Right lobe of liver (tissue), 6 donors: ENCODE measurements at regions not wholly inside any gene's neighbourhood (a gene's known extent, or its start where the extent isn't known, plus 50 kb on each side); places are given as distances from the start of the nearest gene placed in this dataset.

Experiments used
- ATAC-seq, 4 donors: fragments of 200-7000 bp; cut with Tn5 transposase; one replicate each; pipeline ENCODE4 v1.9.1; 2020; ENCODE audit warnings: mild to moderate bottlenecking in 4 of 4, moderate library complexity in 4 of 4
- DNase-seq, 3 donors: peaks; one replicate each; pipeline ENCODE4 v3.0.0-alpha.2; 2020
- H3K27ac ChIP-seq, 3 donors: fragments of 200-600 bp; one replicate each; pipeline ENCODE4 v1.8.0; 2022
- H3K27me3 ChIP-seq, 2 donors: fragments of 200-600 bp; one replicate each; pipeline ENCODE4 v1.8.0; 2022
- H3K36me3 ChIP-seq, 4 donors: fragments of 200-600 bp; sonication (generic) in 1 of 4; one replicate each; pipeline versions ENCODE4 v1.5.1 to v1.8.0; 2017 to 2022; ENCODE audit warnings: control low read depth in 1 of 4
- H3K4me1 ChIP-seq, 4 donors: fragments of 200-600 bp; sonication (generic) in 1 of 4; one replicate each; pipeline versions ENCODE4 v1.5.1 to v1.8.0; 2017 to 2022; ENCODE audit warnings: control low read depth in 1 of 4
- H3K4me3 ChIP-seq, 3 donors: fragments of 200-600 bp; one replicate each; pipeline ENCODE4 v1.8.0; 2022
- H3K9me3 ChIP-seq, 4 donors: fragments of 200-600 bp; sonication (generic) in 1 of 4; one replicate each; pipeline versions ENCODE4 v1.5.1 to v1.8.0; 2017 to 2022; ENCODE audit warnings: control low read depth in 1 of 4
- CTCF ChIP-seq, 4 donors: fragments of 200-600 bp in 3 of 4; fragments of 450-650 bp in 1 of 4; IDR thresholded peaks; one replicate each; pipeline versions ENCODE4 v1.5.1 to v1.8.0; 2016 to 2022; ENCODE audit warnings: antibody characterized with exemption in 4 of 4, mild to moderate bottlenecking in 2 of 4
- POLR2A ChIP-seq: fragments of 450-650 bp; IDR thresholded peaks from one replicate; pipeline ENCODE4 v1.6.1; 2017; ENCODE audit warnings: antibody characterized with exemption, mild to moderate bottlenecking
- WGBS: methylation state at CpG from one replicate; pipeline ENCODE4 v1.1.6; 2018; ENCODE audit warnings: low coverage, low lambda C conversion rate; ENCODE audit not compliant: insufficient coverage; ENCODE audit errors: missing lambda C conversion rate; 5-methylcytosine and 5-hydroxymethylcytosine counted together
- intact Hi-C, 2 donors: fragments of 100-400 bp; cut with DNase I; formaldehyde crosslinking; loops; one replicate each; pipeline versions ENCODE4 v1.11.2 to v1.14.1; 2022
- donor health status: DM: no; HTN: yes; CAD: no.
- donor health status: DM: no; HTN: no; CAD: no.
- donor health status: DM: no; HTN: no; CAD: no.
- donor health status: DM: no; HTN: yes; CAD: no.
- donor health status: DM: no; HTN: yes; CAD: no.

- ATAC-seq, result no peak
- WGBS, result 100% methylated on average over 1 of the region's 3 CpGs
- TF ChIP-seq POLR2A, result no peak
- no peak for TF ChIP-seq CTCF (IDR thresholded peaks at IDR 0.05)
- Histone ChIP-seq H3K4me3 (no peak overlapping the region), H3K27ac (no peak overlapping the region), H3K4me1 (peaks cover 0 to 11% (median 5%) of the 10 kb centered on the region in 4 donors), H3K27me3 (no peaks in the 10 kb centered on the region), H3K36me3 (no peaks in the 10 kb centered on the region), H3K9me3 (no peaks in the 10 kb centered on the region)
- intact Hi-C loops, result no loop called here
- no peak for DNase-seq
These were observed 237.5 kb upstream of the UBASH3B start for GRCh38 chr11:122418032-122418431.

- ATAC-seq (no peak), DNase-seq (no peak)
- Histone ChIP-seq H3K4me3 (no peak overlapping the region), H3K36me3 (no peaks in the 10 kb centered on the region), H3K9me3 (no peaks in the 10 kb centered on the region), H3K27me3 (no peaks in the 10 kb centered on the region), H3K4me1 (peaks cover 0 to 10% (median 3%) of the 10 kb centered on the region in 4 donors), H3K27ac (peak overlapping the region in 1 of 3 donors; percentile 37)
- intact Hi-C loops, result no loop called here
- TF ChIP-seq CTCF (IDR thresholded peaks at IDR 0.05) (no peak), POLR2A (no peak)
- 100% methylated on average over 2 of the region's 2 CpGs for WGBS
These were observed 241.0 kb upstream of the UBASH3B start for GRCh38 chr11:122414406-122415018.

GRCh38 chr11:122413677-122414076, 241.8 kb upstream of the UBASH3B start:
- Histone ChIP-seq H3K27me3 (no peaks in the 10 kb centered on the region), H3K27ac (peak overlapping the region in 1 of 3 donors; percentile 37), H3K36me3 (no peaks in the 10 kb centered on the region), H3K4me1 (peaks cover 0 to 10% (median 3%) of the 10 kb centered on the region in 4 donors), H3K9me3 (no peaks in the 10 kb centered on the region), H3K4me3 (no peak overlapping the region)
- DNase-seq (no peak), ATAC-seq (peak; percentile 22 to 54 (median 44))
- TF ChIP-seq CTCF (IDR thresholded peaks at IDR 0.05) (no peak), POLR2A (no peak)
- intact Hi-C loops, result no loop called here

- H3K36me3 ChIP-seq, result no peaks in the 10 kb centered on the region
- TF ChIP-seq CTCF (IDR thresholded peaks at IDR 0.05) (no peak), POLR2A (no peak)
- no peak overlapping the region for H3K27ac ChIP-seq
- H3K4me3 ChIP-seq, result no peak overlapping the region
- H3K27me3 ChIP-seq, result no peaks in the 10 kb centered on the region
- intact Hi-C loops, result no loop called here
- DNase-seq (no peak), ATAC-seq (no peak)
- no peaks in the 10 kb centered on the region for H3K9me3 ChIP-seq
- 63% methylated on average over 1 of the region's 1 CpG for WGBS
- H3K4me1 ChIP-seq, result peaks cover 0 to 10% (median 3%) of the 10 kb centered on the region in 4 donors
These were observed 242.9 kb upstream of the UBASH3B start for GRCh38 chr11:122412581-122412980.

GRCh38 chr11:122406466-122406865, 249.1 kb upstream of the UBASH3B start:
- WGBS, result 60% methylated on average over 4 of the region's 4 CpGs
- no peaks in the 10 kb centered on the region for H3K27me3 ChIP-seq
- H3K4me1 ChIP-seq, result no peaks in the 10 kb centered on the region
- H3K27ac ChIP-seq, result no peak overlapping the region
- DNase-seq (no peak), ATAC-seq (no peak)
- TF ChIP-seq POLR2A (no peak), CTCF (IDR thresholded peaks at IDR 0.05) (no peak)
- no peaks in the 10 kb centered on the region for H3K9me3 ChIP-seq
- no peaks in the 10 kb centered on the region for H3K36me3 ChIP-seq
- intact Hi-C loops, result no loop called here
- no peak overlapping the region for H3K4me3 ChIP-seq
